PC-3 (cell line): ENCODE measurements at regions not wholly inside any gene's neighbourhood (a gene's known extent, or its start where the extent isn't known, plus 50 kb on each side); places are given as distances from the start of the nearest gene placed in this dataset.

ENCODE experiments used
- EZH2 ChIP-seq: fragments of 300-600 bp; sonication (generic); IDR thresholded peaks from one replicate; pipeline ENCODE4 v1.6.1; 2017; ENCODE audit warnings: antibody characterized with exemption, mild to moderate bottlenecking, low read length; ENCODE audit not compliant: unreplicated experiment
- EZH2phosphoT487 ChIP-seq: fragments of 300-600 bp; sonication (generic); IDR thresholded peaks from 2 replicates; pipeline ENCODE4 v1.6.1; 2018; ENCODE audit warnings: mild to moderate bottlenecking, antibody characterized with exemption, low read length, borderline replicate concordance
- TF ChIP-seq, protein P1 (sequence below): fragments of 300-600 bp; sonication (generic); conservative IDR thresholded peaks from 2 replicates; pipeline ENCODE4 v1.5.1; 2017; ENCODE audit warnings: antibody characterized with exemption, low read depth, mild to moderate bottlenecking, low read length

- TF ChIP-seq, protein P1, sequence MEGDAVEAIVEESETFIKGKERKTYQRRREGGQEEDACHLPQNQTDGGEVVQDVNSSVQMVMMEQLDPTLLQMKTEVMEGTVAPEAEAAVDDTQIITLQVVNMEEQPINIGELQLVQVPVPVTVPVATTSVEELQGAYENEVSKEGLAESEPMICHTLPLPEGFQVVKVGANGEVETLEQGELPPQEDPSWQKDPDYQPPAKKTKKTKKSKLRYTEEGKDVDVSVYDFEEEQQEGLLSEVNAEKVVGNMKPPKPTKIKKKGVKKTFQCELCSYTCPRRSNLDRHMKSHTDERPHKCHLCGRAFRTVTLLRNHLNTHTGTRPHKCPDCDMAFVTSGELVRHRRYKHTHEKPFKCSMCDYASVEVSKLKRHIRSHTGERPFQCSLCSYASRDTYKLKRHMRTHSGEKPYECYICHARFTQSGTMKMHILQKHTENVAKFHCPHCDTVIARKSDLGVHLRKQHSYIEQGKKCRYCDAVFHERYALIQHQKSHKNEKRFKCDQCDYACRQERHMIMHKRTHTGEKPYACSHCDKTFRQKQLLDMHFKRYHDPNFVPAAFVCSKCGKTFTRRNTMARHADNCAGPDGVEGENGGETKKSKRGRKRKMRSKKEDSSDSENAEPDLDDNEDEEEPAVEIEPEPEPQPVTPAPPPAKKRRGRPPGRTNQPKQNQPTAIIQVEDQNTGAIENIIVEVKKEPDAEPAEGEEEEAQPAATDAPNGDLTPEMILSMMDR: no peak
- TF ChIP-seq EZH2phosphoT487: no peak
- no peak for TF ChIP-seq EZH2
These were observed 377.7 kb upstream of the GOLIM4 start for GRCh38 chr3:168473334-168473890.
